ENCODE measurements at regions not wholly inside any gene's neighbourhood (a gene's known extent, or its start where the extent isn't known, plus 50 kb on each side); places are given as distances from the start of the nearest gene placed in this dataset.

DNA sequence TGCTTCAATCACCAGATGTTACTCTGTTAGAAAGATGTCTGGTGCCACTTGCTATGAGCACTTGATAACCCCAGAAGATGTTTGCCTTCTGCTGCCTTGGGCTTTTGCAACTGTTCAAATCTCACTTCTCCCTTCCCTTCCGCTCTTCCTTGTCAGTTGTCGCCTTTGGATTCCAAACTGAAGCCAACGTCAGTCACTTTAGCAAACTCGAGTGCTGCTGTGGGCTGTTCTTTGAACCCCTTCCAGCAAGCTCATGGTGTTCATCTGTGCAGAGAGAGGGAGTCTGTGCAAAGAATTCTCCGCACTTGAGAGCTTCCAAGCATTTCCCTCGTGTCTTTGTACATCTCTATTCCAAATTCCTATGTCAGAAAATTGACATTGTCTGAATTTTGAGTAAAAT is 879.4 kb downstream of the CDH11 start:
- H3K4me3 ChIP-seq (ENCODE audit: low read length), result no peak overlapping the region
- no peak for TF ChIP-seq POLR2AphosphoS5 (IDR thresholded peaks at IDR 0.05)
- TF ChIP-seq, protein P1, sequence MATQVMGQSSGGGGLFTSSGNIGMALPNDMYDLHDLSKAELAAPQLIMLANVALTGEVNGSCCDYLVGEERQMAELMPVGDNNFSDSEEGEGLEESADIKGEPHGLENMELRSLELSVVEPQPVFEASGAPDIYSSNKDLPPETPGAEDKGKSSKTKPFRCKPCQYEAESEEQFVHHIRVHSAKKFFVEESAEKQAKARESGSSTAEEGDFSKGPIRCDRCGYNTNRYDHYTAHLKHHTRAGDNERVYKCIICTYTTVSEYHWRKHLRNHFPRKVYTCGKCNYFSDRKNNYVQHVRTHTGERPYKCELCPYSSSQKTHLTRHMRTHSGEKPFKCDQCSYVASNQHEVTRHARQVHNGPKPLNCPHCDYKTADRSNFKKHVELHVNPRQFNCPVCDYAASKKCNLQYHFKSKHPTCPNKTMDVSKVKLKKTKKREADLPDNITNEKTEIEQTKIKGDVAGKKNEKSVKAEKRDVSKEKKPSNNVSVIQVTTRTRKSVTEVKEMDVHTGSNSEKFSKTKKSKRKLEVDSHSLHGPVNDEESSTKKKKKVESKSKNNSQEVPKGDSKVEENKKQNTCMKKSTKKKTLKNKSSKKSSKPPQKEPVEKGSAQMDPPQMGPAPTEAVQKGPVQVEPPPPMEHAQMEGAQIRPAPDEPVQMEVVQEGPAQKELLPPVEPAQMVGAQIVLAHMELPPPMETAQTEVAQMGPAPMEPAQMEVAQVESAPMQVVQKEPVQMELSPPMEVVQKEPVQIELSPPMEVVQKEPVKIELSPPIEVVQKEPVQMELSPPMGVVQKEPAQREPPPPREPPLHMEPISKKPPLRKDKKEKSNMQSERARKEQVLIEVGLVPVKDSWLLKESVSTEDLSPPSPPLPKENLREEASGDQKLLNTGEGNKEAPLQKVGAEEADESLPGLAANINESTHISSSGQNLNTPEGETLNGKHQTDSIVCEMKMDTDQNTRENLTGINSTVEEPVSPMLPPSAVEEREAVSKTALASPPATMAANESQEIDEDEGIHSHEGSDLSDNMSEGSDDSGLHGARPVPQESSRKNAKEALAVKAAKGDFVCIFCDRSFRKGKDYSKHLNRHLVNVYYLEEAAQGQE (IDR thresholded peaks at IDR 0.05; ENCODE audit: borderline replicate concordance), result no peak
- TF ChIP-seq SMC3 (conservative IDR thresholded peaks at IDR 0.05; ENCODE audit: poor library complexity), result no peak
- no peak for TF ChIP-seq EP300 (conservative IDR thresholded peaks at IDR 0.05; ENCODE audit: poor library complexity, severe bottlenecking)
- no peaks in the 10 kb centered on the region for H3K27me3 ChIP-seq (ENCODE audit: insufficient read depth, low read depth, low read length)
- no peak overlapping the region for H3K9ac ChIP-seq (ENCODE audit: low read length)
- no peak overlapping the region for H3K4me2 ChIP-seq (ENCODE audit: low read length)
- H3K36me3 ChIP-seq (ENCODE audit: insufficient read depth, low read length), result no peaks in the 10 kb centered on the region
- H3K9me3 ChIP-seq (ENCODE audit: low read length), result no peaks in the 10 kb centered on the region
- H3F3A ChIP-seq (ENCODE audit: insufficient read depth, low read length, poor library complexity, severe bottlenecking), result no peaks in the 10 kb centered on the region
- H4K20me1 ChIP-seq (ENCODE audit: insufficient read depth), result no peaks in the 10 kb centered on the region
- no peaks in the 10 kb centered on the region for H3K79me2 ChIP-seq (replicated peaks; ENCODE audit: insufficient read depth, low read length)
- H3K9me2 ChIP-seq (ENCODE audit: insufficient read depth, low read length), result no peaks in the 10 kb centered on the region
- H2AFZ ChIP-seq (ENCODE audit: low read depth, low read length), result no peak overlapping the region
- no peak overlapping the region for H3K27ac ChIP-seq (ENCODE audit: low read length)

DNA sequence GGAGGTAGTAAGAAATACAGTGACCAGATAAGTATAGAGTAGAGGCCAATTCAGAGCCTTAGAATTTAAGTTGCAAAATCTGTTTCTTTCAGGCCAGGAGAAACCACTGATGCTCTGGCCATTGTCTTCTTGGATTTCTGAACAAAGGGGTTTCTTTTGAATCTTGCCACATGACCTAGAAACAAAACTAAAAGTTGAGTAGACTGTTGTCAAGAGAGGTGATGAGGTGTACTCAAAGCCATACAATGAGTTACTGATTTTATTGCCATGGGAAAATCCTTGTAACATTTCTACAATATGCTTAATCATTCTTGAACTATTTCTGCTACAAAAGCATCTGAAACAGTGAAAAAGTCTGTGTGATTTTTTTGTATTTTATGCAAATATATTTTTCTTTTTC is 881.3 kb downstream of the CDH11 start:
- Histone ChIP-seq H3F3A (ENCODE audit: insufficient read depth, low read length, poor library complexity, severe bottlenecking) (no peaks in the 10 kb centered on the region), H3K4me3 (ENCODE audit: low read length) (no peak overlapping the region), H3K4me2 (ENCODE audit: low read length) (no peak overlapping the region), H3K9me3 (ENCODE audit: low read length) (no peaks in the 10 kb centered on the region), H3K36me3 (ENCODE audit: insufficient read depth, low read length) (no peaks in the 10 kb centered on the region), H3K27ac (ENCODE audit: low read length) (no peak overlapping the region), H4K20me1 (ENCODE audit: insufficient read depth) (no peaks in the 10 kb centered on the region), H3K9ac (ENCODE audit: low read length) (no peak overlapping the region), H3K9me2 (ENCODE audit: insufficient read depth, low read length) (no peaks in the 10 kb centered on the region), H3K27me3 (ENCODE audit: insufficient read depth, low read depth, low read length) (no peaks in the 10 kb centered on the region), H3K79me2 (replicated peaks; ENCODE audit: insufficient read depth, low read length) (no peaks in the 10 kb centered on the region), H2AFZ (ENCODE audit: low read depth, low read length) (no peak overlapping the region)
- no peak for TF ChIP-seq POLR2AphosphoS5 (IDR thresholded peaks at IDR 0.05)
- TF ChIP-seq, protein P2, sequence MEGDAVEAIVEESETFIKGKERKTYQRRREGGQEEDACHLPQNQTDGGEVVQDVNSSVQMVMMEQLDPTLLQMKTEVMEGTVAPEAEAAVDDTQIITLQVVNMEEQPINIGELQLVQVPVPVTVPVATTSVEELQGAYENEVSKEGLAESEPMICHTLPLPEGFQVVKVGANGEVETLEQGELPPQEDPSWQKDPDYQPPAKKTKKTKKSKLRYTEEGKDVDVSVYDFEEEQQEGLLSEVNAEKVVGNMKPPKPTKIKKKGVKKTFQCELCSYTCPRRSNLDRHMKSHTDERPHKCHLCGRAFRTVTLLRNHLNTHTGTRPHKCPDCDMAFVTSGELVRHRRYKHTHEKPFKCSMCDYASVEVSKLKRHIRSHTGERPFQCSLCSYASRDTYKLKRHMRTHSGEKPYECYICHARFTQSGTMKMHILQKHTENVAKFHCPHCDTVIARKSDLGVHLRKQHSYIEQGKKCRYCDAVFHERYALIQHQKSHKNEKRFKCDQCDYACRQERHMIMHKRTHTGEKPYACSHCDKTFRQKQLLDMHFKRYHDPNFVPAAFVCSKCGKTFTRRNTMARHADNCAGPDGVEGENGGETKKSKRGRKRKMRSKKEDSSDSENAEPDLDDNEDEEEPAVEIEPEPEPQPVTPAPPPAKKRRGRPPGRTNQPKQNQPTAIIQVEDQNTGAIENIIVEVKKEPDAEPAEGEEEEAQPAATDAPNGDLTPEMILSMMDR (IDR thresholded peaks at IDR 0.05; ENCODE audit: poor library complexity, severe bottlenecking), result no peak

DNA sequence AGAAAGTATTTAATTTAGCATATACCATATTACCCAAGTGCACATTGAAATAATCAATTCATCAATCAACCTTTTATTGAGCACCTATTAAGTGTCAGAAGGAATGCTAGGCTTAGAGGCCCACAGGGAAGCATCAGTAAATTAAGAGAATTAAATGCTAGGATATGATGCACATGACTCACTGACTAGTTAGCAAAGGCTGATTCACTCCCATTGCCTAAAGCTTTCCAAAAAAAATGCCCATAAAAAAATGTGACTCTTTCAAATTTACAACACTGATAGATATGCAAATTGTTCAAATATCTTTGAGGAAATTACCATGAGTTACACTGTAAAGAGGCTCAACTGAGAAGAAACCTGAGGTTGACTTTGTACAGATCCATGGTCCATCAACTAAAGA is 883.3 kb downstream of the CDH11 start:
- no peaks in the 10 kb centered on the region for H4K20me1 ChIP-seq (ENCODE audit: insufficient read depth)
- no peak overlapping the region for H3K4me3 ChIP-seq (ENCODE audit: low read length)
- no peaks in the 10 kb centered on the region for H3K9me3 ChIP-seq (ENCODE audit: low read length)
- H3K9ac ChIP-seq (ENCODE audit: low read length), result no peak overlapping the region
- no peaks in the 10 kb centered on the region for H3K27me3 ChIP-seq (ENCODE audit: insufficient read depth, low read depth, low read length)
- no peak overlapping the region for H2AFZ ChIP-seq (ENCODE audit: low read depth, low read length)
- no peak overlapping the region for H3K27ac ChIP-seq (ENCODE audit: low read length)
- H3K79me2 ChIP-seq (replicated peaks; ENCODE audit: insufficient read depth, low read length), result no peaks in the 10 kb centered on the region
- H3K9me2 ChIP-seq (ENCODE audit: insufficient read depth, low read length), result no peaks in the 10 kb centered on the region
- TF ChIP-seq POLR2AphosphoS5 (IDR thresholded peaks at IDR 0.05) (no peak), RAD21 (conservative IDR thresholded peaks at IDR 0.05) (no peak)
- TF ChIP-seq, protein P2 (IDR thresholded peaks at IDR 0.05; ENCODE audit: poor library complexity, severe bottlenecking), result no peak
- no peaks in the 10 kb centered on the region for H3K36me3 ChIP-seq (ENCODE audit: insufficient read depth, low read length)
- no peaks in the 10 kb centered on the region for H3F3A ChIP-seq (ENCODE audit: insufficient read depth, low read length, poor library complexity, severe bottlenecking)
- no peak overlapping the region for H3K4me2 ChIP-seq (ENCODE audit: low read length)
